Liver (tissue), 7 donors: ENCODE measurements at regions not wholly inside any gene's neighbourhood (a gene's known extent, or its start where the extent isn't known, plus 50 kb on each side); places are given as distances from the start of the nearest gene placed in this dataset.

Source experiments
- DNase-seq: peaks from one replicate; pipeline ENCODE4 v3.0.0-alpha.2; 2017; ENCODE audit warnings: low spot score
- H3K27ac ChIP-seq, 2 donors: one replicate each; pipeline ENCODE4 v1.7.0; 2013; ENCODE audit warnings: inconsistent platforms in 2 of 2, low read length in 2 of 2, control low read depth in 1 of 2, low read depth in 1 of 2, mild to moderate bottlenecking in 1 of 2
- H3K27me3 ChIP-seq, 4 donors: one replicate each; pipeline versions ENCODE4 v1.6.1 to v1.7.0; 2013; ENCODE audit warnings: low read length in 3 of 4, inconsistent platforms in 1 of 4, mild to moderate bottlenecking in 1 of 4, moderate library complexity in 1 of 4; ENCODE audit not compliant: control insufficient read depth in 4 of 4, insufficient read depth in 4 of 4
- H3K36me3 ChIP-seq, 4 donors: one replicate each; pipeline versions ENCODE4 v1.6.1 to v1.7.0; 2013; ENCODE audit warnings: low read length in 3 of 4, mild to moderate bottlenecking in 3 of 4, low read depth in 1 of 4, moderate library complexity in 1 of 4; ENCODE audit not compliant: control insufficient read depth in 4 of 4, insufficient read depth in 3 of 4
- H3K4me1 ChIP-seq, 4 donors: one replicate each; pipeline versions ENCODE4 v1.6.1 to v1.7.0; 2013; ENCODE audit warnings: low read length in 3 of 4, mild to moderate bottlenecking in 3 of 4, moderate library complexity in 1 of 4; ENCODE audit not compliant: control insufficient read depth in 4 of 4, insufficient read depth in 4 of 4
- H3K4me3 ChIP-seq, 3 donors: one replicate each; pipeline versions ENCODE4 v1.6.1 to v1.7.0; 2013; ENCODE audit warnings: low read length in 3 of 3, control low read depth in 1 of 3, low read depth in 1 of 3, mild to moderate bottlenecking in 1 of 3
- H3K9ac ChIP-seq, 2 donors: one replicate each; pipeline ENCODE4 v1.7.0; 2013; ENCODE audit warnings: low read length in 2 of 2, mild to moderate bottlenecking in 2 of 2, moderate library complexity in 2 of 2, control low read depth in 1 of 2, low read depth in 1 of 2
- H3K9me3 ChIP-seq, 4 donors: one replicate each; pipeline versions ENCODE4 v1.6.1 to v1.7.0; 2013; ENCODE audit warnings: low read length in 3 of 4; ENCODE audit not compliant: control insufficient read depth in 4 of 4
- FOXA1 ChIP-seq: IDR thresholded peaks from 2 replicates; pipeline ENCODE4 v1.6.1; 2016; ENCODE audit warnings: antibody characterized with exemption
- FOXA2 ChIP-seq: IDR thresholded peaks from 2 replicates; pipeline ENCODE4 v1.6.1; 2016; ENCODE audit warnings: antibody characterized with exemption
- HNF4A ChIP-seq, 2 donors: conservative IDR thresholded peaks; 2 replicates each; pipeline ENCODE4 v1.6.1; 2016; ENCODE audit warnings: antibody characterized with exemption in 2 of 2, mild to moderate bottlenecking in 2 of 2
- HNF4G ChIP-seq: IDR thresholded peaks from 2 replicates; pipeline ENCODE4 v1.6.1; 2016; ENCODE audit warnings: antibody characterized with exemption
- JUND ChIP-seq, 2 donors: IDR thresholded peaks; 2 replicates each; pipeline ENCODE4 v1.6.1; 2016; ENCODE audit warnings: antibody characterized with exemption in 2 of 2
- MAX ChIP-seq: IDR thresholded peaks from 2 replicates; pipeline ENCODE4 v1.6.1; 2016; ENCODE audit warnings: antibody characterized with exemption
- NR2F2 ChIP-seq: IDR thresholded peaks from 2 replicates; pipeline ENCODE4 v1.6.1; 2016; ENCODE audit warnings: antibody characterized with exemption
- RAD21 ChIP-seq, 2 donors: IDR thresholded peaks; 2 replicates each; pipeline ENCODE4 v1.6.1; 2016; ENCODE audit warnings: antibody characterized with exemption in 2 of 2, mild to moderate bottlenecking in 2 of 2
- REST ChIP-seq: IDR thresholded peaks from 2 replicates; pipeline ENCODE4 v1.6.1; 2016; ENCODE audit warnings: antibody characterized with exemption, mild to moderate bottlenecking
- RXRA ChIP-seq, 2 donors: IDR thresholded peaks; 2 replicates each; pipeline ENCODE4 v1.6.1; 2017 to 2018; ENCODE audit warnings: antibody characterized with exemption in 2 of 2, mild to moderate bottlenecking in 1 of 2
- SP1 ChIP-seq: IDR thresholded peaks from 2 replicates; pipeline ENCODE4 v1.6.1; 2018; ENCODE audit warnings: antibody characterized with exemption, mild to moderate bottlenecking
- TAF1 ChIP-seq: conservative IDR thresholded peaks from 2 replicates; pipeline ENCODE4 v1.6.1; 2016; ENCODE audit warnings: antibody characterized with exemption, mild to moderate bottlenecking
- YY1 ChIP-seq: IDR thresholded peaks from 2 replicates; pipeline ENCODE4 v1.6.1; 2016; ENCODE audit warnings: antibody characterized with exemption, mild to moderate bottlenecking
- ZBTB33 ChIP-seq: IDR thresholded peaks from 2 replicates; pipeline ENCODE4 v1.6.1; 2016; ENCODE audit warnings: antibody characterized with exemption
- WGBS: extraction: QIAGEN DNeasy Blood & Tissue Kit; methylation state at CpG from one replicate; pipeline ENCODE4 v1.1.7; 2013; 5-methylcytosine and 5-hydroxymethylcytosine counted together
- TF ChIP-seq, protein P1 (sequence below): IDR thresholded peaks from 2 replicates; pipeline ENCODE4 v1.6.1; 2016; ENCODE audit warnings: antibody characterized with exemption
- donor health status: healthy.
- donor health status: healthy.
- donor health status: healthy.
- donor health status: healthy.

GRCh38 chr2:51969347-51969746 lies 937.4 kb upstream of the NRXN1 start:
- Histone ChIP-seq H3K9me3 (no peaks in the 10 kb centered on the region), H3K4me1 (no peaks in the 10 kb centered on the region), H3K27ac (no peak overlapping the region), H3K36me3 (no peaks in the 10 kb centered on the region), H3K27me3 (no peaks in the 10 kb centered on the region), H3K4me3 (no peak overlapping the region), H3K9ac (no peak overlapping the region)
- WGBS: 45% methylated on average over 1 of the region's 1 CpG
- no peak for DNase-seq
- no peak for TF ChIP-seq YY1
- no peak for TF ChIP-seq HNF4A (conservative IDR thresholded peaks at IDR 0.05)
- TF ChIP-seq ZBTB33: no peak
- TF ChIP-seq FOXA2: no peak
- no peak for TF ChIP-seq RXRA (IDR thresholded peaks at IDR 0.05)
- TF ChIP-seq JUND (IDR thresholded peaks at IDR 0.05): no peak
- no peak for TF ChIP-seq TAF1
- TF ChIP-seq SP1: no peak
- no peak for TF ChIP-seq HNF4G
- TF ChIP-seq, protein P1, sequence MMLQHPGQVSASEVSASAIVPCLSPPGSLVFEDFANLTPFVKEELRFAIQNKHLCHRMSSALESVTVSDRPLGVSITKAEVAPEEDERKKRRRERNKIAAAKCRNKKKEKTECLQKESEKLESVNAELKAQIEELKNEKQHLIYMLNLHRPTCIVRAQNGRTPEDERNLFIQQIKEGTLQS: no peak

DNA sequence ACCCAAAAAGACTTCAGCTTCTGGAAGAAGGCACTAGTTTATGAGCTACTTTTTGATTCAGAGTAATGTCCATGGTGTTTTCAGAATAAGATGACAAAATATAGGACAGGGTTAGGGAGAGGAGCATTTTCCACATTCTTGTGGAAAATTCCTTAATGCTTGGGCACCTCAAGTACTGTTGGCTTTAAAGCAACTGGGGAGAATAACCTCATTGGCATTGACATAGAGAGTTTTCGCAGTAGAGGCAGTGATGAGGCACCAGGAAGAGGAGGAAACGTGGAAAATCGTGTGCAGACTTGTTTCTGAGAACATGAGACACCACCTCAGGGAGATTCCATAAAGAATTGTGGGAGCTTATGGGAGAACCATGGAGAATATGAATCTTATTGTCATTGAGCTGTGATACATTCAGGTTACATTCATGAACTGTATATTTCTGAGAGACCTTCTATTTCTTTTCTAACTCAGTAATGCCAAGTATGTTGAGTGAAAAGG lies 929.0 kb upstream of the NRXN1 start:
- Histone ChIP-seq H3K27ac (no peak overlapping the region), H3K4me3 (no peak overlapping the region), H3K36me3 (no peaks in the 10 kb centered on the region), H3K9ac (no peak overlapping the region), H3K9me3 (no peaks in the 10 kb centered on the region), H3K27me3 (peaks cover 0 to 3% (median 0%) of the 10 kb centered on the region in 4 donors), H3K4me1 (no peaks in the 10 kb centered on the region)
- DNase-seq: no peak
- TF ChIP-seq MAX (no peak), REST (no peak), TAF1 (no peak)
- 67% methylated on average over 3 of the region's 3 CpGs for WGBS

DNA sequence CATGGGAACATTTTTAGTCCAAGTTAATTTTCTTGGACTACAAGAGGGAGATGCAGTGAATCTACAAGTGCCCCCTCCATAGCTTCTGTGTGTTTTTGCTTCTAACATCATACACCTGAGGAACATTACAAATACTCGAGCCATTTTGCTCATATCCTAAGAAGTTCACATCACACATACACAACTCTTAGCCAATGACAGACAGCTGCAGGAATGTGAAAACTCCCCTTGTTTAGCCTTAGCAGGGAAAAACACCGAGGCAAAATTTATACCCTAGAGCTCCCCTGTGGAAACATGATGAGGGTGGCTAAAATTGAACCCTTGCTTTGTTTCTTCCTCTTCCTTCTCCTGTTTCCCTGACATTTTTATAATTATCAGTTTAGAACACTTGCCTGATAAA lies 928.3 kb upstream of the NRXN1 start:
- no peak for TF ChIP-seq JUND (IDR thresholded peaks at IDR 0.05)
- no peak for TF ChIP-seq TAF1
- TF ChIP-seq RAD21 (IDR thresholded peaks at IDR 0.05): no peak
- no peak for TF ChIP-seq YY1
- TF ChIP-seq NR2F2: no peak
- TF ChIP-seq FOXA1: no peak
- TF ChIP-seq REST: no peak
- no peak for TF ChIP-seq HNF4G
- TF ChIP-seq HNF4A (conservative IDR thresholded peaks at IDR 0.05): no peak
- WGBS: 64% methylated on average over 2 of the region's 2 CpGs

More for the DNA sequence above, 928.3 kb upstream of the NRXN1 start:
- H3K9me3 ChIP-seq: no peaks in the 10 kb centered on the region
- no peak overlapping the region for H3K4me3 ChIP-seq
- H3K4me1 ChIP-seq: no peaks in the 10 kb centered on the region
- peaks cover 0 to 3% (median 0%) of the 10 kb centered on the region in 4 donors for H3K27me3 ChIP-seq
- no peak overlapping the region for H3K27ac ChIP-seq
- H3K9ac ChIP-seq: no peak overlapping the region
- H3K36me3 ChIP-seq: no peaks in the 10 kb centered on the region
- no peak for DNase-seq
